DLD1 (cell line): ENCODE measurements at regions not wholly inside any gene's neighbourhood (a gene's known extent, or its start where the extent isn't known, plus 50 kb on each side); places are given as distances from the start of the nearest gene placed in this dataset.
"Not testable (repeated sequence)": the region's sequence is repeated elsewhere in the genome, so short reads cannot be mapped to it uniquely, and the experiment has no call there.

Experiments
- in situ Hi-C: cut with HindIII; loops from 2 replicates; pipeline ENCODE4 v1.10.0; 2017; ENCODE audit warnings: low sequenced_read_pairs

GRCh38 chr15:62404194-62404985 lies 239.3 kb upstream of the C2CD4B start:
- in situ Hi-C loops = no loop called here

DNA sequence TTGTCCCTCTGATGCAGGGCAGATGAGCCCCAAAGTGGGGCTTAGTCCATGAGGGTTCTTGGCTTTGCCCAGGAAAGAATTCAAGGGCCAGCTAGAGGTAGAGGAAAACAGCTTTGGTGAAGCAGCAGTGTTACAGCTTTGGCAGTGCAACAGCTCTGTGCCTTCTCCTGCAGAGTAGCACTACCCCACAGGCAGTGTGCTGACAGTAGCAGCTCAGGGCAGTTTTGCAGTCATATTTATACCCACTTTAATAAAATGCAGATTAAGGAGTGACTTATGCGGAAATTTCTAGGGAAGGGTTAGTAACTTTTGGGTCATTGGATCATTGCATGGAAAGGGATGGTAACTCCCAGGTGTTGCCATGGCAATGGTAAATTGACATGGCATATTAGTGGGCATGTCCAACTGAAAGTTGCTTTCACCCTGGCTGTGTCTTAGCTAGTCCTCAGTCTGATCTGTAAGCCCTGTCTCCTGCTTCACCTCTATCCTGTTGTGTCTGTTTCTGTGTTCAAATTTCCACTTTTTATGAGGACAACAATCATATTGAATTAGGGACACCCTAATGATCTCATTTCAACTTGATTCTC lies 241.3 kb upstream of the C2CD4B start:
- in situ Hi-C loops = no loop called here

DNA sequence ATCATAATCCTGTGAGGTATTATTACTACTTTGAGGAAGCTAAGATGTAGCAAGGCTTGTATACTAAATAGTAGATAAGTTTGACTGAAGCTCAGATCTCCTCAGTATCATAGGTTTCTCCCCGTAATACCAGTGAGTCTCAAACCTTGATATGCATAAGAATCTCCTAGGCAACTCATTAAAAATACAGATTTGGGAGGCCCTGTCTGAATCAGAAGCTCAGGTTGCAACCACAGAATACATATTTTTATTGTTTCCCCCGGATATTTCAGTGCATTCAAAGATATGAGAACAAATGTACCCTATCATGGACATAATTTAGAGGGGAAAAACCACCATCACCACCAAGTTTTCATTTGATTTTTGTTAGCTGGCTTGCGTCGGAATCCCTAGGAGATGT lies 242.1 kb upstream of the C2CD4B start:
- in situ Hi-C loops = no loop called here

DNA sequence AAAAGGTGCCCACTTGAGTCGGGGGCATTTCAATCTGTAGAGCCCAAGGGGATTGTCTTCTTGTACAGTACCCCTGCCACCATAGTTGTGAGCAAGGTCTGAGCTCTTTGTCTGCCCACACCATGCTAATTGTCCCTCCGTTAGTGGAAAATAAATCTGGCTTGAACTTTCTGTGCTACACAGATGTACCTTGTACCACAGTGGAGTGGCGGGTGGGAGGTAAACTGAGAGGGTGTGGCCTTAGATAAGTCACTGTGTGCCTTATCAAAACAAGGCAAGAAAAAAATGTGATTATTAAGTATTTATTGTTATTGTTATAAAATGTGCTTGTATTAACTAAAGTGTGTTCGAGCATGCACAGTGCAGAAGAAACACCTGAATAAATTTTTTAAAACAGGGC lies 242.9 kb upstream of the C2CD4B start:
- in situ Hi-C loops = no loop called here

GRCh38 chr15:62409466-62409865 lies 244.4 kb upstream of the C2CD4B start:
- in situ Hi-C loops = no loop called here

- in situ Hi-C loops = no loop called here
Measured at GRCh38 chr15:62412686-62413085, 247.6 kb upstream of the C2CD4B start.

DNA sequence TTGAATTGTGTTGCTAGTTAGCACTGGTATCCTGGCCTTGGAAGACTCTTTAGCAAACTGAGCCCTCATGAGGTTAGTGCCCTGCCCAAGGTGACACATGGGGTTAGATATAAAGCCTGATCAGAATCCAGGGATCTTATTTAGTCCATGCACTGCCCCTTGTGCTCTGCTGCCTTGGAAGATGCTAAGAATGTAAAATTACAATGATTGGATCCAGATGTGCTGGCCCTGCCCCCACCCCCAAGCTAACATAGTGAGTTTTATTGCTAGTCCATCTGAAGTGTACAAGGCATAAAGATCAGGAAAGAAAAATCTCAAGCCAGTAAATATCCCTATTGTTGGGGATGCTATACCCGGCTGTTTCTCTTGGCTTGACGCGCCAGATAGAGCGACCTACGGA lies 248.1 kb upstream of the C2CD4B start:
- in situ Hi-C loops = no loop called here

GRCh38 chr15:62413786-62414185 lies 248.7 kb upstream of the C2CD4B start:
- in situ Hi-C loops = no loop called here

DNA sequence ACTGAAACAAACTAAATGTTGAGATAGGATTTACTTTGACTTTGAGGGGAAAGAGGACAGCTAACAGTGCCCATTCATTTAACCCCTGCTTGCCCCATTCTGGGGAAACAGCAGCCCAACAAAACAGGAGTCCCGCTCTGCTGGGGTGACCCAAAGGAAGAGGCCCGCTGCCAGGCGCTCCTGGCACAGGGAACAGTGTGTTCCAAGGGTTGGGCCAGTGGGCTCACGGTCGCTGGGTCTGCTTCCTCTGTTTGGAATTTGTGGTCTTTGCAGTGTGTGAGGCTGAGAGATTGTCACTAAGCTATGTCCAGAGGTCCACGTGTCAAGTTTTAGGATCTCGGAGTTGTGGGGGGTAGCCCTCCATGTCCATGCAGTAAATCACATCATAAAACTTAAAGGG lies 250.4 kb upstream of the C2CD4B start:
- in situ Hi-C loops = loop anchor here (5.0 kb wide), 1 partner anchor 63 kb away; no protein-coding TSS in a partner anchor

DNA sequence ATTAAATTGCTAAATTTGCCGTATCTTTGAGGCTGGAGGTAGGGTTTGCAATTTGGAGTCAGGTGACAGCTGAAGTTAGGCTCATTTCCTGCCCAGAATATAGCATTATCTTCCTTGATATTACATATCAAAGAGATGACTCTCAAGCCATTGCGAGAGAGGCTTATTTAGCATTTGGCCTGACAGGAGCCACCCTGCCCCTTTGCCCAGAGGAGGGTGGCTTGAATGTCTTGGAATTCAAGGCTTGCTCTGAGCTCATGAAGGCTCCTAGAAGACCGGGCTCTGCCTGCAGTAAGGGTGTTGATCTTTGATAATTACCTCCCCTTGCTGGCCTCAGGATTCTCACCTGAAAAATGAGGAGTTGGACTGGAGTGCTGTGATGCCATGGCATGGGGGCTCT lies 251.4 kb upstream of the C2CD4B start:
- in situ Hi-C loops = loop anchor here (5.0 kb wide), 1 partner anchor 64 kb away; no protein-coding TSS in a partner anchor

DNA sequence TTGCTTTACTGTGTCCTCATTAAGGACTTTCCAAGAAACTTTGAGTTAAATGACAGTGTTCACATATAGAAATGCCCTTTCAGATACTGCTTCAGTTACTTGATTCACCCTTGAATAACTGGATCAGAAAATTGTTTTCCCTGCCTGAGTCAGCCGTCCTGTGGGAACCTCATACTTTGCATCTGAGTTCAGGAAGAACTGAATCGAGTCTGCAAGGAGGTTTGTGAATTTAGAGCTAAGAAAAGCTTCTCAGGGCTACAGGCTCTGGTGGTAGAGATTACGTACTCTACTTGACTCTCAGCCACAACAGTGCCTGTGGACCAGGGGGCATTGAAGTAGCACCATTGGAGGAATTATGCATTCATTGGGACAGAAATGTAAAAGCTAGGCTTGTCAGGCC lies 252.4 kb upstream of the C2CD4B start:
- in situ Hi-C loops = loop anchor here (5.0 kb wide), 1 partner anchor 65 kb away; no protein-coding TSS in a partner anchor

GRCh38 chr15:62418496-62418895 lies 253.4 kb upstream of the C2CD4B start:
- in situ Hi-C loops = loop anchor here (5.0 kb wide), 1 partner anchor 66 kb away; no protein-coding TSS in a partner anchor

GRCh38 chr15:62419192-62419591 lies 254.1 kb upstream of the C2CD4B start:
- in situ Hi-C loops = loop anchor here (5.0 kb wide), 1 partner anchor 67 kb away; no protein-coding TSS in a partner anchor

GRCh38 chr15:62420371-62420770 lies 255.3 kb upstream of the C2CD4B start:
- in situ Hi-C loops = not testable (repeated sequence)

DNA sequence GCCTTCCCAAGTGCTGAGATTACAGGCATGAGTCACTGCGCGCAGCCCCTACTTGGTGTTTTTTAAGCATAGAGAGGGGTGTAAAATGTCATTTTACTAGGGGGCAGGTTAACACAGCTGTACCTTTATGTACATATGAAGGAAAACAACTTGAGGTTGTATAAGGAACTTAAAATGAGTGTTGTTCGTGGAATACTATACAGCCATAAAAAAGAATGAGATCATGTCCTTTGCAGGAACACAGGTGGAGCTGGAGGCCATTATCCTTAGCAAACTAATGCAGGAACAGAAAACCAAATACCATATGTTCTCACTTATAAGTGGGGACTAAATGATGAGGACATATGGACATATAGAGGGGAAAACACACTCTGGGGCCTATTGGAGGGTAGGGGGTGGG lies 256.2 kb upstream of the C2CD4B start:
- in situ Hi-C loops = no loop called here

DNA sequence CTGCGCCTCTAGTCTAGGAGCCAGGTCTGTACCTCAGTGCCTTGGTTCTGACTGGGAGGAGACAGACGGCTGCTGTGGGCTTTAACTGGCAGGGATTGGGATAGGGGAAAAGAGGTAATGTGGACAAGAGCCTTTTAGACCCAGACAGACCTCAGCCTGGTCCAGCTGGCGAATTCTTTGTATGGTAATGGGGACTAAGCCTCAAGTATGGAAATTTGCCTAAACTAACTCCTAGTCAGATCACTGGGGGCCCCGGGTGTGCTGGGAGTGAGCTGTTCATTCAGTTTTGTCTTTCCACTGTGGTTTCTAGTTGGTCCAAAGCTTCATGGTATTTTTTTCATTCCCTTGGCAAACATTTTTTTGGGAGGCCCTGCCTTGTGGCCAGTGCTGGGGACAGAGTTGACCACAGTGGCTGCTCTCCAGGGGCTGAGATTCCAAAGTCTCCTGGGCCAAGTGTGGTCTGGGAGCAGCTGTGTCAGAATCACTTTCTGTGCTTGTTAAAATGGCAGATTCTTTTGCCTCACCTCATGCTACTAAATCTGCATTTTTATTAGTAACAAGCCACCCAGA lies 261.4 kb upstream of the C2CD4B start:
- in situ Hi-C loops = no loop called here

GRCh38 chr15:62428259-62428658 lies 263.2 kb upstream of the C2CD4B start:
- in situ Hi-C loops = no loop called here

DNA sequence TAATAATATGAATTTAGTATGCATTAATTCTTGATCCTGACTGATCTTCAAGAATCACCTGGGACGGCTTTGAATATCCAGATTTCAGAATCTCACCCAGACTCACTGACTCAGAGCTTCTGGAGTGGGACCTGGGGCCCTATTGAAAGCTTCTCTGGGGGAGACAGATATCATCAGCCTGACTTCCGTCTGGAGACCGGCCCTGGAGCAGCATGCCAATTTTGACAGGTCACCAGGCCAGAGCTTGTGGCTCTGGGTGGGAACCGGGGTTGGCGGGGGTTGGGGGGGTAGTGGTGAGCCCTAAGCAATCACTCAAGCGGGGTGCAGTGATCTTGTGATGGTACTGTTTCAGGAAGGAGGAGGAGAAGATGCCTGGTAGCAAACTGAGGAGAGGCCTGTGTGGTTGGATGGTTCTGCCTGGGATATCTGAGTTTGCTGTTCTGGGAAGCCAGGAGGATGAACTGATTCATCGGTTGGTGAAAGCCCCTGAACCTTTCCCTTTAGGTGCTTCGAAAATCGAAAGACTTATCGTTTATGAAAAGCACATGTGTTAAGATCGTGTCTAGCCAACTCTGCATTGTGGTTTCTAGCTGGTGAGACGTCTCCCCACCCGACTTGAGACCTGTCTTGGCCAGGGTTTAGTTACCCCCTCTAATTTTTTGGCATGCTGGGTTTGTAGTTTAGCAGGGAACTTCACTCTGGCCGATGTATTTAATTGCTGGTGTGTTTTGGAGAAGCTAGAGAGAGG lies 263.9 kb upstream of the C2CD4B start:
- in situ Hi-C loops = no loop called here

GRCh38 chr15:62430056-62430455 lies 265.0 kb upstream of the C2CD4B start:
- in situ Hi-C loops = no loop called here

DNA sequence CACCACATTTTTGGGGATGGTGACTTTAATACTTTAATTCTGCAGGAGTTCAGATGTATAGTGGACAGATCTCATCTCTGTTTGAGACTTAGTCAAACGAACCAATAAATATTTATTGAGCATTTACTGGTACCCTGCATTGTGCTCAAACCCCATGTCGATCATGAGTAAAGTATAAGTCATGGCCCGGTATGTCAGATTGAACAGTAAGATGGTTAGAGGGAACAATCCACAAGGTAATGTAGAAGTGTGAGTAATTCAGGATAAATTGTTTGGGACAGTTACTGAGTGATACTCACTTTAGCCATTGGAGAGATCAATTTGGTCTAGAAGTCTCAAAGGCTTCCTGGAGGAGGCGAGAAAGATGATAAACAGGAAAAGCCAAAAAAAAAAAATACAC lies 265.5 kb upstream of the C2CD4B start:
- in situ Hi-C loops = no loop called here
